Tongue (tissue), 1 donor: ENCODE measurements at regions not wholly inside any gene's neighbourhood (a gene's known extent, or its start where the extent isn't known, plus 50 kb on each side); places are given as distances from the start of the nearest gene placed in this dataset.

Experiments used
- DNase-seq: peaks from one replicate; pipeline ENCODE4 v3.0.0-alpha.2; 2015

DNA sequence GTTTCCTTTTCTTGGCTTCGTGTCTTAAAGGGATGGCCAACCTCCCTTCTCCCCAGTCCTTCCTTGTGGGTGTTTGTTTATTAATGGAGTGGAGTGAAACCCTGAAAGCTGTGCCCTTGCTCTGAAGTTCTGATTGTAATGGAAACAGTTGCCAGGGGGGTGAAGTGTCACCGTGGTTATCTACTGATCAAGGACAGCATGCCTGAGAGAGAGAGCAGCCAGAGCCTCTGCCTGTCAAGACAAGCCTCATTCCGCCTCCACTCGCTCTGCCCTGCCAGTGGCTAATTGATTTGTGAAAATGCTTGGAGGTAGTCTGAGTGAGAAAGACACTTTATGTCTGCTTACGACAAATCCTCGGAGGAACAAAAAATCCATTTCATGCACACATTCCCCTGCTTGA lies 143.7 kb upstream of the SLC30A5 start:
- peak; percentile 46 for DNase-seq

GRCh38 chr5:68950930-68951329 lies 142.9 kb upstream of the SLC30A5 start:
- DNase-seq: peak; percentile 27

DNA sequence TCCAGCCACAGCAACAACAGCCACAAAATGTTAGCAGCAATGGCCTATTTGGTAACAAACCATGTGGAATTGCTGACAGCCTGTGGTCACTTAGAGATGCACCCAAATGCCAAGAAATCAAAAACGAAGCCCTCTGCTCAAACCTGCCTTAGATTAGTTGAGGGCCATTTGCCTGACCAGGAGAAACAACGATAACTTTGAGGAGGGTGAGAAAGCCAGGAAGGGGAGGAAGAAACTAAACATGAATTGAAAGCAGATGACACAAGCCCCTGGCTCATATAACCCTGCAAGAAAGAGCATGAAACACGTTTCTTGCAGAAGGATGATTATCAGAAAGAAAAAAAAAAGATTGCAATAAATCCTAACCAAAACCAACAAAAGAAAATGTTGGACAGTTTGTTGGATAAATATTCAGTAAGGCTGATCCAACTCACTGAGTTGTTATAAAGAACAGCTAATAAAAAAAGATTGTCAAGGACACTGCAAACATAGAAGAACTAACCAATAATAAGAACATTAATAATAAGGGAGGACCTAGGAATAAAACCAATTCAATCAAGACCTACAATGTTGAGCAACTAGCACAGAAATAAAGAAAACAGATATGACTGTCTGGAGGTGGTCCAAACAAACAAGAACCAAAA lies 140.5 kb upstream of the SLC30A5 start:
- no peak for DNase-seq

DNA sequence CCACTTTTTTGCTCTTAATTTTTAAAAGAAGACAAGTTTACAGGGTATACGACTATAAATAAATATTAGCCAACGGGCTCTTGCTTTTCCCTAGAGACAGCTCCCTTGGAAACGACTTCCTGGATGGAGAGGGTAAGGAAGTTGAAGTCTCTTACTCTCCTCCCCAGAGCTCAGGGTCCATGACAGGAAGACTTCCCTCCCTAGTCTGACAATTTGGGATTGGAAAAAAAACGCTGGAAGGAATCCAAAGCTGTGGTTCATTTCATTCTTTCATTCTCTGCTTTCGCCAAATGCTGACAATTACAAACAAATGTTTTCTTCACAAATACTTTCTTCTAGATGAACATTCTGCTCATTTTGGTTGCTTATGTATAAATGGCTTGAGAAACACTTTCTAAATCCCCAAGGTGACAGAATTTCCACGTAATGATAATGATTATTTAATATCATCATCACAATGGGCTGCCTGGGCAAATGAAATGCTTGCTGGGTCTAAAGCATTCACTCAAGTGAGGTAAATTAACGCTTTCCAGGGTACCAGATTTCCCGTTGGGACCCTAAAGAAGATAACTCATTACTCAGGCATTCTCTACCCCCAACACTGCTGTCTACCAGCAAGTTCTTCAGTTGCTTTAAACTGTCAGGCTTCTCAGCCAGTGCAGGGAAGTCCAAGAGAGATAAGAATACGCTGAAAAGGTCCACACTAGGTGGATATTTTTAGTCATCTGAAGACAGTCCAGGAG lies 139.8 kb upstream of the SLC30A5 start:
- peak; percentile 71 for DNase-seq

DNA sequence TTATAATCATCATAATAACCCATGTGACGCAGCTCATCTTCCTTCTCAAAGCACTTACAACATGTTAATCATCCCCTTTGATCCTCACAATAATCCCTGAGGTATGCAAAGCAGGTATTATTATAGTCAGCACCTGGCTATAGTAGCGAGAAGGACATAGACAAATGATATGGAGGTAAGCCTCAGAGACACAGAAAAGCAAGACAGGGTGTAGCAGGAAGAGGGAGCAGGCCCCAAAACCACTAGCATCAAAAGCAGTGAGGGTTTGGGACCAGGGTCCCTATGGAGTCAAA lies 139.2 kb upstream of the SLC30A5 start:
- DNase-seq: no peak

DNA sequence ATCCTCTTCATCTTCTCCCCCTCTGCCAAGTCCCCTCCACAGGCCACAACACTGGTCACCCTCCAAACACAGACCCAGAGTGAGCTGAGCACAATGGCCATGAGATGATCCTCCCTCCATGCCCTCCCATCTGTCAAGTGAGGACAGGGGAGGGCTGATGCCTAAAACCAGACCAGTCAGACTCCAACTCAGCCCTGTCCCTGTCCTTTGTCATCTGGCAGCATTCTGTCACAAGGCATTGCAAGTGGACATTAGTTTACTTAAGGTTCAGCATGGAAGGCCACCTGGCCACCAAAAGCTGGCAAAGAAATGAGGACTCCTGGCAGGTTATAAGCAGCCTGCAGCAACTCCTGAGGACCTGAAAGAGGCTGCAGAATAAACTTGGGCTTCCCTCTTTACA lies 136.2 kb upstream of the SLC30A5 start:
- no peak for DNase-seq

- no peak for DNase-seq
These were observed 135.4 kb upstream of the SLC30A5 start for GRCh38 chr5:68958428-68958827.

DNA sequence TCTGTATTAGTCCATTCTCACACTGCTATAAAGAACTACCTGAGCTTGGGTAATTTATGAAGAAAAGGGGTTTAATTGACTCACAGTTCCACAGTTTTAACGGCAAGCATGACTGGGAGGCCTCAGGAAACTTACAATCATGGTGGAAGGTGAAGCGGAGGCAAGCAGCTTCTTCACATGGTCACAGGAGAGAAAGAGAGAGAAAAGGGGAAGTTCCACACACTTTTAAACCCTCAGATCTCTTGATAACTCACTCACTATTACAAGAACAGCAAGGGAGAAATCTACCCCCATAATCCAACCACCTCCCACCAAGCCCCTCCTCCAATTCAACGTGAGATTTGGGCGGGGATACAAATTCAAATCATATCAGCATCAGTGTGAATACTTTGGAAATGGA lies 133.4 kb upstream of the SLC30A5 start:
- DNase-seq: no peak

DNA sequence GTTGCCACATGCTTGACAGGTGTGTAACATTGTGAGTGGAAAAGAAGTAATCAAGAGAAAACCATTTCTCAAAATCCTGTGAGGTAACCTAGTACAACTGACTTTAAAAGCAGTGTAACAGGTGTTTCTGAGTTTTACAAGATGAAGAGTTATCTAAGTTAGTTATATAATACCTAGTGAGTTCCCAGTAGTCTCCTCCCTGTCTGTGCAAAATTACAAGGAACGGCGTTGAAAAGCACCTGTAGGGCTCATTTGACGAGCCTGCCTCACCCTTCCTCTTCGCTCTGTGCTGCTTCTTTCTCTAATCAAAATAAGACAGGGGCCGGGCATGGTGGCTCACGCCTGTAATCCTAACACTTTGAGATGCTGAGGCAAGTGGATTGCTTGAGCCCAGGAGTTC lies 132.9 kb upstream of the SLC30A5 start:
- DNase-seq: no peak

DNA sequence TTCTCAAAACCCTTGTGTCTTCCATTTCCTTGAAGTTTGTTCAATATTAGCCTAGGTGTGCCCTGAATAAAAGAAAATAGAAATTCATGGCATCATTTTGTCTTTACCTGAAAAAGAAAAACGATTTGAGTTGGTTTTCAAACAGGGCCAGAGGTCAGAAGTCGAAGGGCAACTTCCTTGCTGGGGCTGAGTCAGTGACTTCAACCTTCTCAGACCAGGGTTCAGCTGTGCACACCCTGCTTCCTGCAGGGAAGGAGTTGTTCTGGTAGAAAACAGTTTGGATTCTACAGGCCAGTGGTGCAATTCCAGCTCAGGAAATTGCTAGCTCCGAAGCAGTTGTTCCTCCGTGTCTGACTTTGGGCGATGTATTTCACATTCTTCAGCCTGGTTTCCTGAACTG lies 132.1 kb upstream of the SLC30A5 start:
- DNase-seq: no peak

GRCh38 chr5:68962757-68963484 lies 130.9 kb upstream of the SLC30A5 start:
- DNase-seq: peak; percentile 90

GRCh38 chr5:68964679-68965078 lies 129.1 kb upstream of the SLC30A5 start:
- DNase-seq: no peak

- no peak for DNase-seq
These were observed 127.9 kb upstream of the SLC30A5 start for GRCh38 chr5:68965926-68966325.

DNA sequence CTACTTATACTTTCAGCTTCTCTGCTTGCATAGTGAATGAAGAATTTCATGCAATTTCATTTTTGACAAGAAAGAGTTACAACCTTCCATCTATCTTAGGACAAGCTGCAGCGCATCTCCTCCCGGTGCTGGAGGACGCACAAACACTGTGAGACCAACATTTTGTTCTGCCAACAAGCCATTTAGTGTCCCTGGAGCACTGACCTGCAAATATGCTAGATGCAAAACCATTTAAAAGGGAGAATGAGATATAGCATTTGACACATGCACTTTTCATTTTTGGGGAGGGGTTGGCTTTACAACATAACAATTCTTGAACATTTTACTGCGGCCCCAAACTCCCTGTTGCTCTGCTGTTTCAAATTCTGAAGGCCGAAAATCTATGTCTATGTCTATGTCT lies 127.2 kb upstream of the SLC30A5 start:
- no peak for DNase-seq

GRCh38 chr5:68968429-68968828 lies 125.4 kb upstream of the SLC30A5 start:
- no peak for DNase-seq

GRCh38 chr5:68970617-68971016 lies 123.2 kb upstream of the SLC30A5 start:
- DNase-seq: no peak

- DNase-seq: no peak
These were observed 120.1 kb upstream of the SLC30A5 start for GRCh38 chr5:68973696-68974095.

- no peak for DNase-seq
These were observed 110.8 kb upstream of the SLC30A5 start for GRCh38 chr5:68983043-68983442.

DNA sequence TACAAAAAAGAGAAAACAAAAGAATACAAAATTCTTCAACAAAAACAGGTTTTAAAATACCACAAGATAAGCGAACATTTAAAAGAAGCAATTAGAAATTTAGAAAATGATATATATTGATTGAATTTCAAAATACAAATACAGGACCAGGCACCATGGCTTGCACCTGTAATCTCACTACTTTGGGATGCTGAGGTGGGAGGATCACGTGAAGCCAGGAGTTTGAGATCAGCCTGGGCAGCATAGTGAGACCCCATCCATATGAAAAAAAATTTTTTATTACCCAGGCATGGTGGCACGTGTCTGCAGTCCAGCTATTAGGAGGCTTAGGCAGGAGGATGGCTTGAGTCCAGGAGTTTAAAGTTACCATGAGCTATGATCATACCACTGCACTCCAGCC lies 109.9 kb upstream of the SLC30A5 start:
- DNase-seq: no peak

DNA sequence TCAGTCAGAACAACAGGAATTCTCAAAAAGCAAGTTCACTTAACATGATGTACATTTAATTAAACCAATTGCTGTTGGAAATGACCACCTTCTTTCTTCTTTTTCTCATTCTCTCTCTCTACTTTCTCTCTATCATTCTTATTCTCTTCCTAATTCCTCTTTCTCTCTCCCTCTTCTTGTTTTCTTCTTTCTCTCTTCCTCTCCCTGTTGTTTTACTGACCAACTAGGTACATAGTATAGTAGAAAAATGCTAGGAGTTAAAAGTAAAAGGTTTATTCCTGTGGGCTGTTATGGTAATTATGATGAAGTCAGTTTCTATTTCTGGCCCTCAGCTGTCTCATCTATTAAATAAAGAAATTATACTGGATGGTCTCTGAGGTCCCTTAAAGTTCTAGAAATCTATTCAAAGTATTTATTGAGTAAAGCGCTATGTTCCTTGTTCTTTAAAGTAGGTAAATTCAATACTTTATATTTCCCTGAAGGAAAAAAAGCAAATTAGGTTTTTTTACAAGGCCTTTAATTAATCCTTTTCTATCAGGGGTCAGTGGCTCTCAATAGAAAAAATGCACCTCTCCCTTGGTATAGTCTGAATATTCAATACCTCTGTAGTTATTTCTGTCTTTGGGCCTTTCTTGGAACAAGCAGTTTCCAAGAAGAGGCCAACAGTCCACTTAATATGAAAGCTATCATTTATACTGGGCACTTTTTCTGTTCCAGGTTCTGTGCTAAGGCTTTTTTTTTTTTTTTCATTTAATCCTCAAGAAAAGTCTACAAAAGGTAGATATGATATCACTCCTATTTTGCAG lies 102.3 kb upstream of the SLC30A5 start:
- DNase-seq: no peak

DNA sequence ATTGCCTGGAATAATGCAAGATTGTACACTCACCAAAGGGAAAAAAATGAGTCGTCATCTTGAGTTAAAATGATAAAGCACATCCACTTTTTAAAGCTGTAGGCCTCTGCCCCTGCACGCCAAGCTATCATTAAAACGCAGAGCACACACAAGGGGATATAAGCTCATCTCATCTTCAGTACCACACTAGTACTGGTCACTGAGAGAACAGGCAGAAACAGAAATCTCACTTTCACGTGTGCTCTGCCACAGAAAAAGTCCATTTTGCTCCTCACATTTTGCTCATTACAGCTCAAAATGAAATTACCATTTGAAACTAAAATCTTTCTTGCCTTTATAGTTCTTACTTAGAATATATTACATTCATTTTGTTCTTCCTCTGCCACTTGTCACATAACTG lies 99.2 kb upstream of the SLC30A5 start:
- DNase-seq: peak; percentile 29

GRCh38 chr5:68995845-68996545 lies 97.8 kb upstream of the SLC30A5 start:
- DNase-seq: no peak
